ENCODE measurements at regions not wholly inside any gene's neighbourhood (a gene's known extent, or its start where the extent isn't known, plus 50 kb on each side); places are given as distances from the start of the nearest gene placed in this dataset.

DNA sequence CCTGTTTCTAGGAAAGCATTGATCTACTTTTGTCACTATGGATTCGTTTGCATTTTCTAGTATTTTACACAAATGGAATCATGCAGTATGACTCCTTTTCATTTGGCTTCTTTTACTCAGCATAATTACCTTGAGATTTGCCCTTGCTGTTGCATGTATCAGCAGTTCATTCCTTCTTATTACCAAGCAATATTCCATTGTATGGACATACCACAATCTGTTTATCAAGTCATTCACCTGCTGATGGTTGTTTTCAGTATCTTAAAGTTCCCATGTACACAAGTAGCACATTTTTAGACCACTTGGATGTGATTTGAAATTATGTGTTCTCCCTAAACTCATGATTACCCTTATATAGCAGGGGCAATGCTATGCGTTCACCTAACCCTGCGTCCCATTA, 150.0 kb upstream of the UBE2E1 start:
- TF ChIP-seq, protein P1, sequence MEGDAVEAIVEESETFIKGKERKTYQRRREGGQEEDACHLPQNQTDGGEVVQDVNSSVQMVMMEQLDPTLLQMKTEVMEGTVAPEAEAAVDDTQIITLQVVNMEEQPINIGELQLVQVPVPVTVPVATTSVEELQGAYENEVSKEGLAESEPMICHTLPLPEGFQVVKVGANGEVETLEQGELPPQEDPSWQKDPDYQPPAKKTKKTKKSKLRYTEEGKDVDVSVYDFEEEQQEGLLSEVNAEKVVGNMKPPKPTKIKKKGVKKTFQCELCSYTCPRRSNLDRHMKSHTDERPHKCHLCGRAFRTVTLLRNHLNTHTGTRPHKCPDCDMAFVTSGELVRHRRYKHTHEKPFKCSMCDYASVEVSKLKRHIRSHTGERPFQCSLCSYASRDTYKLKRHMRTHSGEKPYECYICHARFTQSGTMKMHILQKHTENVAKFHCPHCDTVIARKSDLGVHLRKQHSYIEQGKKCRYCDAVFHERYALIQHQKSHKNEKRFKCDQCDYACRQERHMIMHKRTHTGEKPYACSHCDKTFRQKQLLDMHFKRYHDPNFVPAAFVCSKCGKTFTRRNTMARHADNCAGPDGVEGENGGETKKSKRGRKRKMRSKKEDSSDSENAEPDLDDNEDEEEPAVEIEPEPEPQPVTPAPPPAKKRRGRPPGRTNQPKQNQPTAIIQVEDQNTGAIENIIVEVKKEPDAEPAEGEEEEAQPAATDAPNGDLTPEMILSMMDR (IDR thresholded peaks at IDR 0.05; ENCODE audit: insufficient read depth, low read length, poor library complexity, severe bottlenecking), result no peak
- TF ChIP-seq EZH2phosphoT487 (conservative IDR thresholded peaks at IDR 0.05; ENCODE audit: low read length), result no peak
